Choroid plexus epithelial cell (primary cell): ENCODE measurements at regions not wholly inside any gene's neighbourhood (a gene's known extent, or its start where the extent isn't known, plus 50 kb on each side); places are given as distances from the start of the nearest gene placed in this dataset.
"Not testable (repeated sequence)": the region's sequence is repeated elsewhere in the genome, so short reads cannot be mapped to it uniquely, and the experiment has no call there.

ENCODE experiments used
- DNase-seq: peaks from one replicate; pipeline ENCODE4 v3.0.0-alpha.2; 2010; ENCODE audit warnings: low read depth
- H3K4me3 ChIP-seq: 2 replicates; pipeline ENCODE4 v1.5.1; 2011; ENCODE audit warnings: low read depth, mild to moderate bottlenecking, control low read depth, low read length, moderate library complexity
- TF ChIP-seq, protein P1 (sequence below): conservative IDR thresholded peaks from 2 replicates; pipeline ENCODE4 v1.5.1; 2011; ENCODE audit warnings: low read depth, mild to moderate bottlenecking, control low read depth, inconsistent platforms, low read length, moderate library complexity

DNA sequence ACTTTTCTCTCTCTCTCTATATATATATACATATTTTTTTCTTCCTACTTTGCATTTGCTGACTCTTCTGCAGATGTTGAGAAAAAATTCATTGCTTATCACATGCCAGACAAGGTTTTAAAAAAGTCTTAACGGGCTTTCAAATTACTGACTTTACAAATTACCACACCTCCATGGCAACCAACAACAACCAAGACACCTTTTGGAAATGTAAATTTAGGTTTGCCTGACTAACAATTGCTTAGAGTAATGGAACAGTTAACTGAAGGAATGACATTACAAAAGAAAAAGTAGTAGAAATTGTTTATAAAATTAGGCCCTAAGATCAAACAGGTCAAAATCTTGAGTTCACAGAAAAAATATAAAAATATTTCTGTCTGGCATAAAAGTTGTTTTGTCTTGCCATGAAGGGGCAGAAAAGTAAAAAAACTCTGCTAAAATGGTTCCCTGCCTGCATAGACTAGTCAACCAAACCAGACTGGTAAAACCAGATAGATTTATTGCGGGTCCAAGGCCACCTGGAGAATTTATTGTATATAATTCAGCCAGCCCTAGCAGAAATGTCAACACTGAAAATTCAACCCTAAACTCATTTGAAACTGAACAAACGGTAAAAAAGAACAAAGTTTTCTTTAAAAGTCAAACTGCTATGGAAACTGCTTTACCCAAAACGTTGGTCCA is 92.8 kb upstream of the FRMD1 start:
- no peak for DNase-seq
- TF ChIP-seq, protein P1, sequence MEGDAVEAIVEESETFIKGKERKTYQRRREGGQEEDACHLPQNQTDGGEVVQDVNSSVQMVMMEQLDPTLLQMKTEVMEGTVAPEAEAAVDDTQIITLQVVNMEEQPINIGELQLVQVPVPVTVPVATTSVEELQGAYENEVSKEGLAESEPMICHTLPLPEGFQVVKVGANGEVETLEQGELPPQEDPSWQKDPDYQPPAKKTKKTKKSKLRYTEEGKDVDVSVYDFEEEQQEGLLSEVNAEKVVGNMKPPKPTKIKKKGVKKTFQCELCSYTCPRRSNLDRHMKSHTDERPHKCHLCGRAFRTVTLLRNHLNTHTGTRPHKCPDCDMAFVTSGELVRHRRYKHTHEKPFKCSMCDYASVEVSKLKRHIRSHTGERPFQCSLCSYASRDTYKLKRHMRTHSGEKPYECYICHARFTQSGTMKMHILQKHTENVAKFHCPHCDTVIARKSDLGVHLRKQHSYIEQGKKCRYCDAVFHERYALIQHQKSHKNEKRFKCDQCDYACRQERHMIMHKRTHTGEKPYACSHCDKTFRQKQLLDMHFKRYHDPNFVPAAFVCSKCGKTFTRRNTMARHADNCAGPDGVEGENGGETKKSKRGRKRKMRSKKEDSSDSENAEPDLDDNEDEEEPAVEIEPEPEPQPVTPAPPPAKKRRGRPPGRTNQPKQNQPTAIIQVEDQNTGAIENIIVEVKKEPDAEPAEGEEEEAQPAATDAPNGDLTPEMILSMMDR, result no peak
- H3K4me3 ChIP-seq, result no peak overlapping the region

DNA sequence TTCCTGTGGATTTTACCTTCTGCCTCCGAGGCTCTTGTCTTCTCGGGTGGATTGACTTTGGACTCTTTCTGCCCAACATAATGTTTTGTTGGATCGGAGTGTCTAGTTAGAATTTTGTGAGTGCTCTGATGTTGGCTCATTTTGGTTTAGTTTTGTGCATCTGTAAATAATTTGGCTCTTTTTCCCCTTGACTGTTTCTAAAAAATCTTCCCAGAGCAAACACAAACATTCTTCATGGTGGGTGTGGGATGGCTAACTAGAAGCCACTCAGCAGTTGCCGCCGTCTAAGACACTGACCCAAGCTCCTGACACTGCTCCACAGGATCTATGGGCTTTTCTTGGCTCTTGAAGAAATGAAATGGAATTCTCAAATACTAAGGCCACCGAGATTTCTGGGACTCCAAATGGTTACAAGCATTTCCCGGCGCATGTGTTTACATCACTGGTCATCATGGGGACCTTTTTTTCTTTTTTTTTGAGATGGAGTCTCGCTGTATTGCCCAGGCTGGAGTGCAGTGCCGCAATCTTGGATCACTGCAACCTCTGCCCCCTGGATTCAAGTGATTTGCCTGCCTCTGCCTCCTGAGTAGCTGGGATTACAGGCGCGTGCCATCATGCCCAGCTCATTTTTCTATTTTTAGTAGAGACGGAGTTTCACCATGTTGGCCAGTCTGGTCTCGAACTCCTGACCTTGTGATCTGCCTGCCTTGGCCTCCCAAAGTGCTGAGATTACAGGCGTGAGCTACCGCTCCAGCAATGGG is 92.0 kb upstream of the FRMD1 start:
- H3K4me3 ChIP-seq, result no peak overlapping the region
- DNase-seq, result no peak
- TF ChIP-seq, protein P1, result no peak

DNA sequence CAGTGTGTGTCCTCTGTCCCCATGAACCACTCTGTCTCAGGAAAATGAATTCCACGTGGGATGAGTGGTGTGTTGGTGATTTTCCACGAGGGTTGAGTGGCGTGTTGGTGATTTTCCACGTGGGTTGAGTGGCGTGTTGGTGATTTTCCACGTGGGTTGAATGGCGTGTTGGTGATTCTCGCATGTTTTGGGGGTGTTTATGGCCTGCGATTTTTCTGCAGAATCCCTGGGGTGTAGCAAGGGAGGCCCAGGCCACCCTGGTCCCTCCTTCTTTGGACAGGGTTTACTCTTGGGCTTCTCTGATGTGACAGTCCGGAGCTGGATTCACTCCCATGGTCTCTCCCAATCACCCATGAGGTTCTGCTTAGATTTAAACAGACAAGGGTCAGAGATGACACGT is 90.6 kb upstream of the FRMD1 start:
- H3K4me3 ChIP-seq, result no peak overlapping the region
- DNase-seq, result no peak
- TF ChIP-seq, protein P1, result no peak

DNA sequence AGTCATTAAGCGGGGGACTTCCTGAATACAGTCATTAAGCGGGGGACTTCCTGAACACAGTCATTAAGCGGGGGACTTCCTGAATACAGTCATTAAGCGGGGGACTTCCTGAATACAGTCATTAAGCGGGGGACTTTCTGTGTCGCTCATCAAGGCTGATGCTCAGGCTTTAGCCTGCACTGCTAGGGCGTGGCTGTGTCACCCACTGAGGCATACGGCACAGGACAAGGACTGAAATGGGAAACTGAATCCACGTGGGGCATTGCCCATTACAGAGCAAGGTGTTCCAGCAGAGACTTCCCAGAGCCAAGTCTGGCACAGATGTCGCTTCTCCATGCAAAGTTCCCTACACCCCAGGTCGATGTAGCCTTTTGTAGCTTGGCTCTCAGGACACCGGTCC is 89.9 kb upstream of the FRMD1 start:
- not testable (repeated sequence) for DNase-seq

DNA sequence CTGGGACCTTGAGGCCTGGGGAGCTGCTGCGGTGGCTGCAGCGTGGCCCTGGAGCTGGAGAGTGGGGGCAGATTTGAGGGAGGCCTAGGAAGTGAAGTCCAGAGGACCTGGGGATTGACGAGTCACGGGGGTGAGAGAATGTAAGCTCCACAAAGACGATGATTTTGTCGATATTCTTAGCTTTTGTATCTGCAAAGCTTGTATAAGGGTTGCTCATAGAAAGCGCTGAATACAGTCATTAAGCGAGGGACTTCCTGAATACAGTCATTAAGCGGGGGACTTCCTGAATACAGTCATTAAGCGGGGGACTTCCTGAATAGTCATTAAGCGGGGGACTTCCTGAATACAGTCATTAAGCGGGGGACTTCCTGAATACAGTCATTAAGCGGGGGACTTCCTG is 89.3 kb upstream of the FRMD1 start:
- not testable (repeated sequence) for H3K4me3 ChIP-seq, DNase-seq

More for the DNA sequence above, 89.9 kb upstream of the FRMD1 start:
- H3K4me3 ChIP-seq, result not testable (repeated sequence)

DNA sequence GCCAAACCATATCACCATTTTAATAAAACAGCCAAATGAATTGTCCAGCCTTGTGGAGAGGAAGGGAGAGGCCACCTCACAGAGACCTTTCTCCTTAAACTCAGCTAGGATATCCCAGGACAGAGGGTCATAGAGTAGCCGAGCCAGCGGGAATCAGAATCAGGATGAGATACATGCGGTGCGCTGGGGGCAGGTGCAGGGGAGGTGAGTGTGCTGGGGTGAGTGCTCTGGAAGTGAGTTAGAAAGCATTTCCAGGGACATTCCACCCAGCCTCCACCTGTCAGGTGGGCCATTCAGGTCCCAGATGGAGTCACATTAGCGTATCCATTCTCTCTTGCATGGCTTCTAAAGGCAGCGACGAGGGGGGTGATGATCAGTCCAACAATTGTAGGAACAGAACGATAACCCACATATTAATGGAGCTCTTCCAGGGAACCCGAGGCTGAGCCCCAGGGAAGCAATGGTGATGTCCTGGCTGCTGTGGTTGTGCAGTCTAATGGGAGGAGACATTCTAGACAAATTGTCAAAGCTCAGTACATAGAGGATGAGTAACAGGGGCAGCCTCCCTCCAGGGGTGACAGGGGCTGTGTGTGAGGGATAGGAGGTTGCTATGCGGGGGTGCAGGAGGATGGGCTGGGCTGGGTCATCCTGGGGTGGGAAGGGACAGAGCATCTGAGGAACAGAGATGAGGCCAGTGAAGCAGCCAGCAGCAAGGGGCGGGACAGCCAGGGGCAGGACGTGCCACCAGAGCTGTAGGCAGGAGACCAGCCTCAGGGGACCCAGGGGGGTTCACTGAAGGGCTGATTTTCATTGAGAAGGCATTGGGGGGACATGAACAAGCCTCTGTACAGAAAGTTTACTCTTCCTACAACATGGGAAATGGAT is 88.7 kb upstream of the FRMD1 start:
- DNase-seq, result no peak
- TF ChIP-seq, protein P1, result no peak
- no peak overlapping the region for H3K4me3 ChIP-seq

DNA sequence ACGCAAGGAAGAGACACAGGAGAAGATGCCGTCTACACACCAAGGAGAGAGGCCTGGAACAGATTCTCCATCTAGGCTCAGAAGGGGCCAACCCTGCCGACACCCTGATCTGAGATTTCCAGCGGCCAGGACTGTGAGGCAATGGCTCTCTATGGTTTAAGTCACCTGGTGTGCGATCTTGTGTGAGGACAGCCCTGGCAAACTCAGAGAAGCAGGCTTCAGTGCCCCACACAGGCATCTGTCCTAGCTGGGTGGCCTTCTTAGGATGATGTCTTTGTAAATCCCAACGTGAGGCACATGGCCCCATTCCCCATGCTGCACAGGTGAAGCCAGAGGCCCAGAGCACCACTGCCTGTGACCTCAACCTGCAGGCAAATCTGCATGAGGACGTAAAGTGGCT is 87.6 kb upstream of the FRMD1 start:
- DNase-seq, result no peak
- TF ChIP-seq, protein P1, result no peak
- H3K4me3 ChIP-seq, result no peak overlapping the region

DNA sequence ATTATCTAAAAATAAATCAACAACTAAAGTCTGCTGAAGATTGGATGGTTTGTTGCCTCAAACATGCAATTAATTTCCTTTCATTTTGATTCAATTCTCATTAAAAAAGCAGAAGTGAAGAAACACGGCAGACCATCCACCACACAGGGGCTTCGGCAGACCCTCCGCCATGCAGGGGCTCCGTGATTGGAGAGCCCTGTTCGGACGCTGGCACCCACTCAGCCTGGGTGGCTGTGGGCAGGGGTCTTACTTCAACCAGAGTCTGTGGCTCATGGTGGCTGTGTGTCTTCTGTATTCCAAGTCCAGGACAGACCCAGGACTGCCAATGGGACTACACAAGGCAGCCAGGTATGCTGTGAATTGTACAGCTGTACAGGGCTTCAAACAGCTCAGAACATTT is 86.9 kb upstream of the FRMD1 start:
- no peak for DNase-seq
- TF ChIP-seq, protein P1, result no peak
- no peak overlapping the region for H3K4me3 ChIP-seq
